MM.1S (cell line): ENCODE measurements at regions not wholly inside any gene's neighbourhood (a gene's known extent, or its start where the extent isn't known, plus 50 kb on each side); places are given as distances from the start of the nearest gene placed in this dataset.

Experiments used
- DNase-seq: peaks from one replicate; pipeline ENCODE4 v3.0.0-alpha.2; 2015
- H2AFZ ChIP-seq: fragments of 300-600 bp; sonication (generic); 2 replicates; pipeline ENCODE4 v1.6.0; 2016; ENCODE audit warnings: antibody characterized with exemption, low read length
- H3F3A ChIP-seq: fragments of 300-600 bp; sonication (generic); 2 replicates; pipeline ENCODE4 v1.6.1; 2016; ENCODE audit warnings: mild to moderate bottlenecking, antibody characterized with exemption, low read length, moderate library complexity, mixed read lengths; ENCODE audit not compliant: insufficient read depth
- H3K27ac ChIP-seq: fragments of 300-600 bp; sonication (generic); 2 replicates; pipeline ENCODE4 v1.5.1; 2016; ENCODE audit warnings: mild to moderate bottlenecking, low read length
- H3K27me3 ChIP-seq: fragments of 300-600 bp; sonication (generic); replicated peaks from 2 replicates; pipeline ENCODE4 v1.6.0; 2016; ENCODE audit warnings: low read length; ENCODE audit not compliant: insufficient read depth
- H3K36me3 ChIP-seq: fragments of 300-600 bp; sonication (generic); replicated peaks from 2 replicates; pipeline ENCODE4 v1.6.1; 2016; ENCODE audit warnings: mild to moderate bottlenecking, low read length, mixed read lengths; ENCODE audit not compliant: insufficient read depth
- H3K4me1 ChIP-seq: fragments of 300-600 bp; sonication (generic); 2 replicates; pipeline ENCODE4 v1.6.1; 2016; ENCODE audit warnings: low read length, mixed read lengths
- H3K4me2 ChIP-seq: fragments of 300-600 bp; sonication (generic); 2 replicates; pipeline ENCODE4 v1.6.0; 2016; ENCODE audit warnings: low read depth, low read length
- H3K4me3 ChIP-seq: fragments of 300-600 bp; sonication (generic); 2 replicates; pipeline ENCODE4 v1.5.1; 2016; ENCODE audit warnings: low read length, mixed read lengths
- H3K79me2 ChIP-seq: fragments of 300-600 bp; sonication (generic); 2 replicates; pipeline ENCODE4 v1.6.1; 2016; ENCODE audit warnings: mixed run types, low read length, mixed read lengths
- H3K9ac ChIP-seq: fragments of 300-600 bp; sonication (generic); 2 replicates; pipeline ENCODE4 v1.6.1; 2016; ENCODE audit warnings: low read length, mixed read lengths
- H3K9me2 ChIP-seq: fragments of 300-600 bp; sonication (generic); replicated peaks from 2 replicates; pipeline ENCODE4 v1.6.1; 2016; ENCODE audit warnings: mild to moderate bottlenecking, low read length, mixed read lengths; ENCODE audit not compliant: insufficient read depth
- H3K9me3 ChIP-seq: fragments of 300-600 bp; sonication (generic); replicated peaks from 2 replicates; pipeline ENCODE4 v1.6.1; 2016; ENCODE audit warnings: mild to moderate bottlenecking, low read length, mixed read lengths; ENCODE audit not compliant: insufficient read depth
- H4K20me1 ChIP-seq: fragments of 300-600 bp; sonication (generic); 2 replicates; pipeline ENCODE4 v1.6.1; 2016; ENCODE audit warnings: mild to moderate bottlenecking, low read length, moderate library complexity, mixed read lengths; ENCODE audit not compliant: insufficient read depth
- EZH2 ChIP-seq: fragments of 300-600 bp; sonication (generic); optimal IDR thresholded peaks from 2 replicates; pipeline ENCODE3; 2017; ENCODE audit warnings: low read depth, mild to moderate bottlenecking, antibody characterized with exemption, low read length, mixed read lengths
- EZH2phosphoT487 ChIP-seq: fragments of 300-600 bp; sonication (generic); IDR thresholded peaks from 2 replicates; pipeline ENCODE4 v1.6.1; 2018; ENCODE audit warnings: antibody characterized with exemption, low read length
- TF ChIP-seq, protein P1 (sequence below): fragments of 300-600 bp; sonication (generic); IDR thresholded peaks from 2 replicates; pipeline ENCODE4 v1.5.1; 2016; ENCODE audit warnings: antibody characterized with exemption, low read length, mixed read lengths

DNA sequence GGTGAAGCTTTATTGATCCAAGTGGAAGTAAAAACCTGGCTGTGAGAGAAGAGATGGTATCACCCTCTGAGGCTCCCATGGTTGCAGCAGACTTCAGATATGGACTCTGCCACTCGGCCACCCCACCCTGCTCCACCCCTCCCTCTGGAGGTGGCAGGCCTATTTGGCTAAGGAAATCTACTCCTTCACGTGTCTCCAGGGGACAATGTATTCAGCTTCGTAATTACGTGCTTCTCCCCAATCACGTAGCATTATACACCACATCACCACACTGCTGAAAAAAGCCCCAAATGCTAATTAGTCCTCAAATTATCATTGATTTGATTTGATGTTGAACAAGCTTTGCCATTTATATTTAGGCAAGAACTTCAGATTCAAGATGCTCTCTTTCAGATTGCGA, 220.7 kb downstream of the OMA1 start:
- Histone ChIP-seq H3K36me3 (no peaks in the 10 kb centered on the region), H3K4me3 (no peak overlapping the region), H3K9ac (no peak overlapping the region), H2AFZ (no peak overlapping the region), H3F3A (no peaks in the 10 kb centered on the region), H3K27me3 (no peaks in the 10 kb centered on the region), H4K20me1 (no peaks in the 10 kb centered on the region), H3K27ac (no peak overlapping the region), H3K79me2 (no peaks in the 10 kb centered on the region), H3K9me2 (no peaks in the 10 kb centered on the region), H3K4me1 (no peaks in the 10 kb centered on the region), H3K9me3 (no peaks in the 10 kb centered on the region), H3K4me2 (no peak overlapping the region)
- DNase-seq: no peak
- TF ChIP-seq EZH2 (no peak), EZH2phosphoT487 (no peak)
- TF ChIP-seq, protein P1, sequence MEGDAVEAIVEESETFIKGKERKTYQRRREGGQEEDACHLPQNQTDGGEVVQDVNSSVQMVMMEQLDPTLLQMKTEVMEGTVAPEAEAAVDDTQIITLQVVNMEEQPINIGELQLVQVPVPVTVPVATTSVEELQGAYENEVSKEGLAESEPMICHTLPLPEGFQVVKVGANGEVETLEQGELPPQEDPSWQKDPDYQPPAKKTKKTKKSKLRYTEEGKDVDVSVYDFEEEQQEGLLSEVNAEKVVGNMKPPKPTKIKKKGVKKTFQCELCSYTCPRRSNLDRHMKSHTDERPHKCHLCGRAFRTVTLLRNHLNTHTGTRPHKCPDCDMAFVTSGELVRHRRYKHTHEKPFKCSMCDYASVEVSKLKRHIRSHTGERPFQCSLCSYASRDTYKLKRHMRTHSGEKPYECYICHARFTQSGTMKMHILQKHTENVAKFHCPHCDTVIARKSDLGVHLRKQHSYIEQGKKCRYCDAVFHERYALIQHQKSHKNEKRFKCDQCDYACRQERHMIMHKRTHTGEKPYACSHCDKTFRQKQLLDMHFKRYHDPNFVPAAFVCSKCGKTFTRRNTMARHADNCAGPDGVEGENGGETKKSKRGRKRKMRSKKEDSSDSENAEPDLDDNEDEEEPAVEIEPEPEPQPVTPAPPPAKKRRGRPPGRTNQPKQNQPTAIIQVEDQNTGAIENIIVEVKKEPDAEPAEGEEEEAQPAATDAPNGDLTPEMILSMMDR: no peak

DNA sequence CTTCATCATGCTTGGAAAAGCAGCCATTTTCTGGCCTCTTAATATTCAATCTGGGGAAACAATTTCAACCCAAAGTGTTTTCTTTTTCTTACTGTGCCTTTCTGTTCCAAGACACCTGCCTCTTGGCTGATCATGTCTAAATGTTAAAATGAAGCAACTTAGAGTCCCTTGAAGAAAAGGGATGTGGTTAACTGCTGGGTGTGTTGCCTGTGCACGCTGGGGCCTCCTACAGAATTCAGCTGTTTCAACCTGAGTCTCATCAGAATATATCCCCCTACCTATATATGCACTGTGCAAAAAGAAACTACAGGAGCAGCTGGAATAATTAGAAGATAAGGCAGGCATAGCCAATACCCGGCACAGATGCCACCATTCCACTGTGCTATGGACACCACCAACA, 222.0 kb downstream of the OMA1 start:
- Histone ChIP-seq H3K27ac (no peak overlapping the region), H3K27me3 (no peaks in the 10 kb centered on the region), H3K4me3 (no peak overlapping the region), H3K4me2 (no peak overlapping the region), H3K9ac (no peak overlapping the region), H2AFZ (no peak overlapping the region), H3K36me3 (no peaks in the 10 kb centered on the region), H4K20me1 (no peaks in the 10 kb centered on the region), H3K9me3 (no peaks in the 10 kb centered on the region), H3K4me1 (no peaks in the 10 kb centered on the region), H3K9me2 (no peaks in the 10 kb centered on the region), H3K79me2 (no peaks in the 10 kb centered on the region), H3F3A (no peaks in the 10 kb centered on the region)
- no peak for DNase-seq
- TF ChIP-seq, protein P1: no peak
- TF ChIP-seq EZH2phosphoT487 (no peak), EZH2 (no peak)

DNA sequence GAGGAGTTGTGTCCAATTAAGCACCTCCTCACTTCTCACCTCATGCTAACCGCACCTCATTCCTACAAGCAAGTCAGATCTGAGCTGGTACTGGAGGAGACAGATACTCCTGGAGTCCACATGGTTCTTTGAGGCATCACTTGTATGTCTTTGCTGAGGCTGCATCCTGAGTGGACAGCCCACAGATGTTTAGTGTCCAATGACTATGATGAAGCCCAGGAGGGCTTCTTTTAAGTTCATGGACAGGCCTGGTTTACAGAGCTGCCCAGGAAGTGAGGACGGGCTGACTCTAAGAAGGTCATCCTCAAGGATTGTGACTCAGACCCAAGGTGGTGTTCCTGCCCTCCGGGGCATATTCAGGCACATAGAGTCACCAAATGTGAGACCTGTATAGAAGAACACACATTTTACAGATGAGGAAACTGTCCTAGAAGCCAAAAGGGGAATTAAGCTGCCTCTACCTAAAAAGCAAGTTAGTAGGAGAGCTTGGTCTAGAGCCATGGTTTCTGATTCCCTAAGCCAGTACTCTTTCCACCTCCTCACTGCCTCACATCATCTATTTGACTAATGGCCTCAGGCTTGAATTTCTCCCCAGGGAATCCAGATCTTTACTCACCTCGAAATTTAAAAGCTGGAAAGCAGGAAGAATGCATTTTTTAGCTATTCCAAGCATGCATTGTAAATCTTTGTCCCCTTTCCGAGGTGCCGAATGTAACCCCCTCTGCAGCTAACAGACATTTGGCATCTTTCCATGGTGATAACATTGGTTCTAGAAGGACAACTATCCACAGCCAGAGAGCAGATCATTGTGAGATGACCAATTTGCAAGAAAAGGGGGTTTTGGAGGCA, 228.1 kb downstream of the OMA1 start:
- H4K20me1 ChIP-seq: no peaks in the 10 kb centered on the region
- no peak overlapping the region for H2AFZ ChIP-seq
- no peaks in the 10 kb centered on the region for H3K79me2 ChIP-seq
- H3F3A ChIP-seq: no peaks in the 10 kb centered on the region
- no peak overlapping the region for H3K9ac ChIP-seq
- H3K9me3 ChIP-seq: no peaks in the 10 kb centered on the region
- H3K27ac ChIP-seq: no peak overlapping the region
- TF ChIP-seq EZH2phosphoT487: no peak
- no peak for TF ChIP-seq EZH2
- H3K4me3 ChIP-seq: no peak overlapping the region
- H3K9me2 ChIP-seq: no peaks in the 10 kb centered on the region
- no peaks in the 10 kb centered on the region for H3K4me1 ChIP-seq
- H3K4me2 ChIP-seq: no peak overlapping the region
- no peak for DNase-seq
- H3K36me3 ChIP-seq: no peaks in the 10 kb centered on the region
- no peaks in the 10 kb centered on the region for H3K27me3 ChIP-seq

DNA sequence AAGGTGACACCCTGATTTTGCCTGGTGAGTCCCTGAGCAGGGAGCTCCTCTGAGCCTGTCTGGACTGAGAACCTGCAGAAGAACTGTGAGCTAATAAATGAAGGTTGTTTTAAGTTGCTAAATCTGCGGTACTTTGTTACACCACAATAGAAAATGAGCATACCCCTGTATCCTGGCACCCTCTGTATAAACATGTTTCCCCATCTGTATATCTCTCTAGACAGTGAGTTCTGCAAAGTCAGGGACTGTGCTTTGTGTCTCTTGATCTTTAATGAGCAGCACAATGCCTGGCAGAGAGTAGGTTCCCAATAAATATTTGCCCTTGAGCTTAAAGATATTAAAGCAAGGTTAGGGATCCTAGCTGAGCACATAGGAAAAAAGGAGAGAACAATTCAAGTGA, 228.8 kb downstream of the OMA1 start:
- Histone ChIP-seq H3F3A (no peaks in the 10 kb centered on the region), H3K4me2 (no peak overlapping the region), H3K4me1 (no peaks in the 10 kb centered on the region), H3K4me3 (no peak overlapping the region), H3K9me2 (no peaks in the 10 kb centered on the region), H3K36me3 (no peaks in the 10 kb centered on the region), H3K27me3 (no peaks in the 10 kb centered on the region), H3K79me2 (no peaks in the 10 kb centered on the region), H3K9me3 (no peaks in the 10 kb centered on the region), H2AFZ (no peak overlapping the region), H3K27ac (no peak overlapping the region), H3K9ac (no peak overlapping the region), H4K20me1 (no peaks in the 10 kb centered on the region)
- no peak for DNase-seq
- TF ChIP-seq EZH2 (no peak), EZH2phosphoT487 (no peak)
- TF ChIP-seq, protein P1: no peak
